HG02840 (cell line): ENCODE measurements at regions not wholly inside any gene's neighbourhood (a gene's known extent, or its start where the extent isn't known, plus 50 kb on each side); places are given as distances from the start of the nearest gene placed in this dataset.
"Not testable (repeated sequence)": the region's sequence is repeated elsewhere in the genome, so short reads cannot be mapped to it uniquely, and the experiment has no call there.

Source experiments
- ATAC-seq: cut with Tn5 transposase; IDR thresholded peaks from one replicate; pipeline ENCODE4 v1.9.1; 2021; ENCODE audit warnings: mild to moderate bottlenecking, moderate library complexity, moderate number of reproducible peaks; ENCODE audit not compliant: unreplicated experiment, low FRiP score

DNA sequence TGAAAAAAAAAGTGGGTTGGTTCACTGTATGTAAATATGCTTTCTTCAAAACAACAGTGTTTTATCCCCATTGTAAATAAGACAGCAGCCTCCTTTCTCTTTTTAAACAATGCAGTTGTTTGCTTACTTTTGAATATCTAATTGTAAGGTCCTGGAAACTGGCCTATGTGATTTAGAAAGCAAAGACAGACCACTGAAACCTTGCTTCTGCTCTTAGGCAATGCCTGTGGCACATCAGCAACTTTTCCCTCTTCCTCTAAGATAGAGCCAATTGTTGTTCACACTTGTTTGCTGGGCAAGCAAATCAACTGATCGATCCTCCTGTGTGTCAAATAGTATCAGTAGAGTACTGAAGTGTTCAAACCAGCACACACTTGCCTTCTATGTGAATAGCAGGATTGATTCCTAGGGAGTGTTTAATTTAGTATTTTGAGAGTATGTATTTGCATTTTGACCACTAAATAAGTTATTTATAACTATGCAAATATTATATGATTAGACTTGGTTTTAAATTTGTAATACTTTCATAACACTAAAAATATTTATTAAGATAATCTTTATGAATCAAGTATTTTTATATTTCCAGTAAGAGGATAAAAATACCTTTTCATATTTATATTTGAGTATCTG is 55.4 kb upstream of the GRPR start:
- ATAC-seq, result no peak

DNA sequence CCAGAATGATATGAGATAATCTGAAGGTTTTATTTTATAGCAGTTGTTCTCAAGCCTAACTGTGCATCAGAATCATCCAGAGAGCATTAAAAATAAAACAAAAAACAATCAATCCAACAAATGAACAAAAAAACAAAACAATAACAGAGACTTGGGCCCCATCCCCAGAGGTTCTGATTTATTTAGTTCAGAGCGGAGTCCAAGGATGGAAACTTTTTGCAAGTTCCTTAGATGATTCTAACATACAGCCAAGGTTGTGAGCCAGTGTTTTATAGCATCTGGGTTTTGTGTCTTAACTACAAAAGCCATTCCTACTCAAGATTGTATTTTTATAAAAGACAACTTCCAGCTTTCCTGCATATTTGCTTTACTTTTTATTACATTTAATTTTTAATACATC is 59.4 kb upstream of the GRPR start:
- no peak for ATAC-seq

DNA sequence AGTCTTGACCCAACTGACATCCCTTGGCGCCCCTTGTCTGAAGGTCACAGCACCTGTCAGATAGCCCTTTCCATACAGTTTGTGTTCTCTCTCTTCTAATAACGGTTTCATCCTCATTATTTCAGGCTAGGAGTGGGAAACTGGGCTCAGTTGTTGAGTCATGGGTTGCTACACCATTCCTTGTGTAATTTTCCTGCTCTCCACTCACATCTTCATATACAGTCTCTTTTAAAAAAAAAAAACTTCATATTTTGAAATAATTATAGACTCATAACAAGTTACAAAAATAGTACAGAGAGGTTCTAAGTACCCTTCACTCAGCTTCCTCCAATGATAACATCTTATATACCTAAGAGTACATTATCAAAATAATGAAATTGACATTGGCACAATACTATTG is 60.2 kb upstream of the GRPR start:
- no peak for ATAC-seq

DNA sequence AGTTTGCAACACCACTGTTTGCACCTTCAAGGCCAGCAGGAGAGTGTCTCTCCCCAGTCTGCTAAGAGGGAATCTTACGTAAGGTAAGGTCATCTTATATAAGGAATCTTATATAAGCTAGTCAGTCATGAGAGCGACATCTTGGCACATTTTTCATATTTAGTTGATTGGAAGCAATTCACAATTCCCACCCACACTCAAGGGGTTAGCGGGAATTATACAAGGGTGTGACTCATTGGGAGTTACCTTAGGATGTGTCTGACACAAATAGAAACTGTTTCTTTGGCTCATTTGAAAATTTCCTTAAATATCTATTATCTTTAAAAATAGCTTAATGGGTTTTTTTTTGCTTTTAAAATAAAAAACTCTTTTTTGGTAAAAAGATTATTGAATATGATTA is 62.1 kb upstream of the GRPR start:
- no peak for ATAC-seq

DNA sequence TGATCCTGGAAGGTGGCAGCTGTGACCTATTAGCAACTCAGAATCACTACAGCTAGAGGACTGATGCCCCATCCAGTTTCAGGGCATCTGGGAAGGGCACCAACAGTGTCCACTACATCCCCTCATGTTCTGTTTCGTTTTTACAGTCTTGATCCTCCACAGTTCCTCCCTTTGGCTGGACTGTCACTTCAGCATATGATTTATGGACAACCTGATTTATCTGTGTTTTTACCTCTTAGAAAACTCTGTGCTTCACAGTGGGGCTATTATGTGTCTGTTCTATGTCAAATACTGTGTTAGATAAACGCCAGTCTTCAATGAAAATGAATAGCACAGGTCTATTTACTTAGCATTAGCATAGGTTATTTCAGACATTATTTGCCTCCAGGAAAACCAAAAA is 63.1 kb upstream of the GRPR start:
- ATAC-seq, result no peak

DNA sequence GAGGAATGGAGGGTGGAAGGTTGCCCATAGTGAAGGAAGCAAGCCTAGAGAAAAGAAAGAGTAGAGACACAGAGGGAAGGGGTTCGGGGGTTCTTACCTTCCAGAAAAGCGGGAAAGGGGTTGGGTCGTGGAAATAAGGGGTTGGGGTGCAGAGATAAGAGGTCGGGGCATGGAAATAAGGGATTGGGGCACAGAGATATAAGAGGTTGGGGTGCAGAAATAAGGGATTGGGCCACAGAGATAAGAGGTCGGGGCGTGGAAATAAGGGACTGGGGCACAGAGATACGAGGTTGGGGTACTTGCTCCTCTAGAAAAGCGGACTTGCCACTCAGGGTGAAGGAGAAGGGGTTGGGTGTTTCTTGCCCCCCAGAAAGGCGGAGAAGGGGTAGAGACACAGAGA is 74.2 kb upstream of the GRPR start:
- ATAC-seq, result not testable (repeated sequence)

DNA sequence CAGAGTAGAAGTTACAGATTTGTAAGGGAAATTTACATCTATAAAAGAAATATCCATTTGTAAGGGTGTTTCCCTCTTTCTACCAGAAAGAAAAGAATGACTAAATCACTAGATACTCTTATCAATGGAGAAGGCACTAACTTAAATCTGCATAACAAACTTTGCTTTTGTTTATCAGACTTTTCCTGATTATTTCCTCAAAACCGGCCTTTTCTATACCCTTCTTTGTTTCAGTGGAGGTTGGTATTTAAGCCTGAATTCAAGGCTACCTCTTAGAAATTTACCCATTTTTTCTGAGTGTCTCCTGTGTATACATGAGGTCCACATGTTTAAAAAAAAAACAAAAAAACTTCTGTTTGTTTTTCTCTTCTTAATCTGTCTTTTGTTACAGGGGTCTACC is 80.4 kb upstream of the GRPR start:
- ATAC-seq, result no peak

DNA sequence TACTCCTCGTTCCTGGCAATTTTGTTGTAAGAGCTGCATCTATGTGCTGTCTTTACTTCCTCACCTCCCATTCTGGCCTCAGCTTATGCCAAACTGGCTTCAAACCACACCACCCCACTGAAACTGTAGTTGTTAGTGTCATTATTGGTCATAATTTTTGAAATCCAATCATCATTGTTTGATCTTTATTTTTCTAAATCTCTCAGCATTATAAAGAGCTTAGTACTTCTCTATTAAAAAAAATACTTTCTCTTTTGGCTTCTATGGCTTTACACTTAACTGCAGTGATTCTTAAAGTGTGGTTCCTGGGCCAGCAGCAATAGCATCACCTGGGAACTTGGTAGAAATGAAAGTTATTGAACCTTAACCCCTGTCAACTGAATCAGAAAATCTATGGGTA is 83.5 kb upstream of the GRPR start:
- no peak for ATAC-seq

DNA sequence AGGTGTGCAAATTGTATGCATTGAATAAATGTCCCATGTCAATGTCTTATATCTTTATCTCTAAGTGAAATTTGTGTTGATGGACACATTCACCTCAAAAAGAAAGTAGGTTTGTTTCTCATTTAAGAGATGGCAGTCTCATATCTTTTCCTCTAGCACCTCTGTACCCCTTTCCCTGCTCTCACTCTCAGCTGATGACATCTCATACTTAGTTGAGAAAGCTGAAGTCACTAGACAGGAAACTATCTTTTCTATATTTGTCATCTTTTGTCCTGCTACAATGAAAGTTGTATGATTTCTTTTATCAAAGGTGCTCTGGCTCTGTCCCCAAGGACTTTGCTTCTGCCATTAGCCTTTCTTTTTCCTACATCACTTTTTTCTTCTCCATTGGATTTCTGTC is 84.0 kb upstream of the GRPR start:
- no peak for ATAC-seq

DNA sequence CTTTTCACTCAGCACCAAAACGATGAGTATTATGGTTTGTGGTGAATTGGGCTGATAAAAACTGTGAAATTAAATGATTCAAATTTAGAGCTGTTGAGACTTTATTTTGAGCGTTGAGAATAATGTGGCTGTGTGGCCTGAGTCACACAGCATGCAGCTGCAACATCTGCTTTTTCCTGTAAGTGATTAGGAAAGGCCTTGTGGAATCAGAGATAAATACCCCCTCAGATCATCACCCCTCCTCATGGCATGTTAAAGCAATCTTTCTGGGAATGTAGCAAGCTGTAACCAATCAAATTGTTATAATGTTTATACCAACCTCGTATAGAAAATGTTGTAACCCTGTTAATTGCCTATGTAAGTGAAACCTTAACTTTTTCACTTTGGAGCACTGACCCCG is 90.0 kb upstream of the GRPR start:
- ATAC-seq, result no peak

DNA sequence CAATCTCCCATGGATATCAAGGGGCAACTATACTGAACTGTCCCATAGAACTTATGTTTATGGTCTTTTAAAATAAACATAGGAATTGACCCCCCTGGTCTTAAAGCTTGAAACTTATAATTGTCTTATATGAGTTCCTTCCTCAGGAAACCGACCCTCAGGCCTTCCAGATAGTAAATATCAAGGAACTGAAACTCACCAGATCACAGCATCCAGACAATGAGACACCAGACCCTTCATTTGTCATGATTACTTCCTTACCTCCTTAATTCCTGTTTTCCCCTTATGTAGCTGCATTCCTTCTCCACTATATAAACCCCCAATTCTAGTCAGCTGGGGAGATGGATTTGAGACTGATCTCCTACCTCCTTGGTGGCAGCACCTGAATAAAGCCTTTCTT is 94.8 kb upstream of the GRPR start:
- no peak for ATAC-seq

DNA sequence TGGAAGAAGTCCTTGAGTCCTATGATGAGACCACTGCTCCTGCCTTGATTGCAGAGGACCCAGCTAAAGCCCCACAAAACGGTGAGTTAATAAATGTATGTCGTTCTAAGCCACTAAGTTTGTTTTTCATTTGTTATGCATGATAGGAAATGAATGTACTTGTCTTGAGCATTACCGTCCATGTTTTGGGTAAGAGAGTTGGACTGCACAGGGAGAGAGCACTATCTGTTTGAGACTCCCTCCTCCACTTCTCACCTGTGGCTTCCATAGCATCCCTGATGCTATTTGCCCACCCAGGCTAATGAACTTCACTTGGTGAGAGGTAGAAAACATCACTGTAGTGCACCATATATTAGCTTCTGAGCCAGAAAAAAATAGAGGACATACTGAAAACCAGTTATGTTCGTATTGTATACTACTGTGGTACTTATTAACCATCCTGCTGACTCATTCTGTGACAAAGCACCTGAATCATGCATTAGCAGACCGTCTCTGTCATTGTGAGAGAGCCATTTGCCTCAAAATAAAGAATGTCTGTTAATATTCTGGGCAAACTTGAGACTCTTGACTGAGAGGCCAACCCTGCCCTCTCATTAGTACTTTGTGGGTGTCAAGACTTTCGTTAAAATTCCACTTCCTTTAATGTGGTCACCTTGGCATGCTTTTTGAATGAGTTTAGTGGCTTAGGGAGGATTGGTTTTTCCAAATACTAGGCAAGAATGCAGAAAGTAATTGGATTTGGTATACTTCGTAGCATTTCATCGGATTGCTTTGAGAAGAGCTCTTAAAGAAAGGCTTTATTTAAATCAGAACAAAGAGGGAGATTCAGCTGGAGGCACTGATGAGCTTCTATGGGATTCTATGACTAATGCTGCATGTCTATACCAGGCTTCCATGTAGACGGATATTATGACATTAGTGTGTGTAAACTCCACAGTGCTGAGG is 99.3 kb upstream of the GRPR start:
- peak; percentile 97 for ATAC-seq

DNA sequence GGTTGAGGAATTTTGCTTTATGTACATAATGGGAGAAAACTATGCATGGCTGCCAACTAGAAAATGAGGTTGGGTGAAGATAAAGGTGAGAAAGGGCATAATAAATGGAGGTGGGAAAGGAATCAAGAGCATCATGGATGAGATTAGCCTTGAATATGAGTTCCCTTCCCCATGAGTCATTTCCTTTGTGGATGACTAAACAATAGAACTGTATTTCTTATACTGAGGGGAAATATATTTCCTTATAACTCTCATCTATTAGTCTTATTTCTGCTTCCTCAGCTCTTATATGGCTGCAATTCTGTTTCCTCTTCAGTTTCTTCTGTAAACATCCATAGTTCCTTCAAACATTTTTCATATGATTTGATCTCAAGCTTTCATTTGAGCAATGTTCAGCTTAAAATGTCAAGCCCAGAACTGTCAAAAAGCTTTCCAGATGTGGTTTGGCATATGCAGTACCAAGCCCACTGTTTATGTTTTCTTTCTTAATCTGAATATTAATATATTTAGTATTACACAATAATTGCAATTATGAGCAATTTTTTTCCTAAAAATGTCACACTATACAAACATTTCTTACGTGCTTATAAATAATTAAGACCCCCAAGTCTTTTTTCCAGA is 100.7 kb upstream of the GRPR start:
- no peak for ATAC-seq

DNA sequence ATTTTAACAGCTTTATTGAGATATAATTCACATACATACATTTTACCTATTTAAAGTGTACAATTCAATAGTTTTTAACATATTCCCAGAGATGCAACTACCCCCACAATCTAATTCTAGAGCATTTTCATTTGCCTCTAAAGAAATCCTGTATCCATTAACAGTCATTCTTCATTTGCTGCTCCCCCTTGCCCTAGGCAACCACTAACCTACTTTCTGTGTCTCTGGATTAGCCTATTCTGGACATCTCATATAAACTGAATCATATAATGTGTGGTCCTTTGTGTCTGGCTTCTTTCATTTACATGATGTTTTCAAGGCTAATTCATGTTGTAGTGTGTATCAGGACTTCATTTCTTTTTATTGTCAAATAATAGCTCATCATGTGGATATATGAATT is 105.1 kb upstream of the GRPR start:
- ATAC-seq, result no peak

DNA sequence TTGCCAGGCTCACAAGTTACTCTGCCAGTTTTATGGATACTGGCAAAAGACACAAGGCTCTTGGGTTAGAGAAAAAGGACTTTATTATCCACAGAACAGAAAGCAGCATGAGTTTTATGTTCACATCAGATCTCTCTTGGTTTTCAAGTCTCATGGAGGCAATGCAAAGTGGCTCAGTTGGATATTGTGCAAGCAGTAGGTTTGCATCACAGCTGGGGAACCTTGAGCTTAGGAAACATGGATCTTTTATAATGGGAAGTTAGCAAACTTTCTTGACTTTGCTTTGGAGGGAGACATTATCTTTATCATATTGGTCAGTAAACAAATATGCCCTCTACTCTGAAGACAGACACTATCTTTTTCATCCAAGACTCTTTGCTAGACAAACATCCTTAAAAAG is 109.2 kb upstream of the GRPR start:
- no peak for ATAC-seq

DNA sequence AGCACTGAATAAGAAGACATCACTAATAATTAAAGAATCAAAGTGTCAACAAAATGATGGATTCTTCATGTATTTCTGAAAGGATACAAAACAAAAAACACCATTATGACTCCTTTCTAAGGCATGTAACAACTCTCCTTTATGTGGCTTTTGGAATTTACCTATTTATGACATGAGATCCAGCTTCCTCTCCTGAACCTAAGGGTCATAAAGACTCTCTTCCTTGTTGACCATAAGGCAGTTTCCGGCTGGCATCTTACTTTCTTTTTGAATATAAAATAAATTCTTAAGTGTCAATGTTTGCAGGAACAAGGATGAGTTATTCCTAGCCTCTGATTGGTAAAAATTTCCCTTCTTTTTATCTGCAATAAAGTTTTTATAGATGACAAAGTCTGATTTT is 111.1 kb upstream of the GRPR start:
- ATAC-seq, result no peak

DNA sequence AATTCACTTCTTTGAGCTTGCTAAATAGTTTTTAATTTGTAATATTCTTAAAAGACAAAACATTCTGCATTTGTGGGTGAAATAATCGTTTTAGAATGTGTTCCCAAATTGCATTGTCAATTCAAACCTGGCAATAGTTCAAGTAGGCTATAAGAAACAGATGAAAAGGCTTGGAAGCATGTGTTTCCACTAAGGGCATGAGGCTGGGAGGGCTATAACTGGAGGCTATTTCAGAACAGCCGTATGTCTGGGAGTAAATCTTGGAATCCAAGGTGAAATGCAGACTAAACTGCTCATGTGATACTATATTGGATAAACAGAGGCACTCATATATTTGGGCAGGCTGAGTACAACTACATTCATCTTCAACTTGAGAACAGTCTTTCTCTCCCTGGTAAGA is 117.4 kb upstream of the GRPR start:
- no peak for ATAC-seq

DNA sequence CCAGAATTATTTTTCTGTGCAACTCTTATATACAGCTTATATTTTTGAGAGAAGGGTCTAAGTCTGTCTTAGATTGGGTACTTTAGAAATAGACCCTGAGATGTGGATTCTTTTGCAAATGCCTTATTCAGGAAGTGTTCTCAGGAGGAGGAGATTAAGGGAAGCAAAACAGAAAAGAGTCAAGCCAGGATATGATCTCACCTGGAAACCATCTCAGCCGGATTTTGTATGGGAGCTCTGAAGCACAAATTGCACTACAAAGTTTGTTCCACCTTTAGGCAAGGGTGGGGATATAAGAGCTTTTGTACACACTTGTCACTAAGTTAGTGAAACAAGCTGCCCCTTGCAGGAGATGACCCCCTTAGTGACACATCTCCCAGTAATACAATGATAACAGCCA is 121.2 kb upstream of the GRPR start:
- ATAC-seq, result no peak

DNA sequence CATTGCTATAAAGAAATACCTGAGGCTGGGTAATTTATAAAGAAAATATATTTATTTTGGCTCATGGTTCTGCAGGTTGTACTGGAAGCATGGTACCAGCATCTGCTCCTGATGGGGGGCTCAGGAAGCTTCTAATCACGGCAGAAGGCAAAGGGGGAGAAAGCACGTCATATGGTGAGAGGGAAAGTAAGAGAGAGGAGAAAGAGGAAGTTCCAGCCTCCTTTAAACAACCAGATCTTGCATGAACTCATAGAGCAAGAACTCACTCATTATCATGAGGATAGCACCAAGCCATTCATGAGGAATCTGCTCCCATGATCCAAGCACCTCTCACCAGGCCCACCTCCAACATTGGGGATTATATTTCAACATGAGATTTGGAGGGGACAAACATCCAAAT is 125.0 kb upstream of the GRPR start:
- ATAC-seq, result no peak

DNA sequence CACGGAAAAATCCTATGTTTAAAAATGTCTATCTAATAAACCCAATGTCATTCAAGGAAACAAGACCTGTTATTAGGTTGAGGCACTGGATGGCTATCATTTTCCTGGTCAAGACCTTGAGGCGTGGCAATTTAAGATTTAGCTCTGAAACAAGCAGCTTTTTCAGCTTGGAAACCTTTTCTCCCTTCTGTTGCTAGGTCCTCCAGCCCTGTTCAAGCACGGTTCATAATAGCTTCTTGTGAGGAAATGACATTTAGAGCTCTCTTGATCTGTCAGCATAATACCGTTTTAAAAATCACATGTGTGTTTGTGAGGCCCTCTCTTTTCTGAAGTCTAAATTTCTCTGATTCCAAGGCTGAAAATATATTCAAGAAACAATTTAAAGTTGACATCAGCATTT is 133.6 kb upstream of the GRPR start:
- no peak for ATAC-seq

DNA sequence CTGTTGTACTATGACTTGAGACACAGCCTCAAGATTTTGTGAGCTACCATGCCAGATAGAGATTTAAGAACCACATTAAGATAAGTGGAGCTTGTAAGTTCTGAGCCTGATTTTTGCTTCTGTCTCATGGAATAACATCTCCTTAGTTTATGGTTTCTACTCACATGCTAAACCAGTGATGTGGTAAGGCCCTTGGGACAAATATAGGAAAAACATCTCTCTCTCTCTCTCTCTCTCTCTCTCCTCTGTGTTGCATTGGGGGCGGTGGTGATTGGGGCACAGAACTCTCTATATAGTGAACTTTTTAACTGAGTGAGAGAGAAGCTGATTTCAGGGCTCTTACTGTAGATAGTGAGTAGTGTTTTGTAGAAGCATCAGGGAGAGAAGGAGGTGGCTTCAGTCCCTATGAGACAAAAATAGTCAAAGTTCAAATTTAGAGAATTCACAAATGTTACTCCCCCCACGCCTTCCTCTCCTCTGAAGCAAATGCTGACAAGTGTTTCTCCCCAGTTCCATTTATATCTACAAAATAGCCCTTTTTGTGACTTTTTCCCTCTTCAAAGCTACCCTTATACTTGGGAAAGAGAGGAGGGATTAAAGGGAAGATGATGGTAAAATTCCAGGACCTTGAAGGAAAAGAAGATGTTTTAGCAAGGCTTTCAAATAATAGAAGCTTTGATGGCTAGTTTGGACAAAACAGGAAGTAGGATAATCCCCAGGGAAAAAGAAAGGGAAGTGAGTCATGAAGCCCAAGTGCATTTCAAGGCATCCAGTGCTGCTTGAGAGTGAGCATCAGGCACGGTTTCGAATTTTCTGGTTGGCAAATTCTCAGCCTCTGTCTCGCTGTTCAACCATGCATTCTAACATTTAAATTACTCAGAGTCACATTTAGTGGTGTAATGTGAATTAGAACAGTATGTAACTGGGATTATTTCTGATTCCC is 134.3 kb upstream of the AP1S2 start:
- no peak for ATAC-seq
